SK-N-SH treated with all-trans-retinoic acid at 6 μM for 48 hours (cell line): ENCODE measurements at regions not wholly inside any gene's neighbourhood (a gene's known extent, or its start where the extent isn't known, plus 50 kb on each side); places are given as distances from the start of the nearest gene placed in this dataset.

ENCODE experiments used
- BACH2 ChIP-seq: fragments of 250-450 bp; sonication (Bioruptor Pico); IDR thresholded peaks from 2 replicates; pipeline ENCODE4 v1.9.0; 2021; ENCODE audit warnings: mild to moderate bottlenecking, borderline replicate concordance
- ISL1 ChIP-seq: fragments of 250-450 bp; sonication (Bioruptor Pico); IDR thresholded peaks from 2 replicates; pipeline ENCODE4 v2.1.2; 2022; ENCODE audit warnings: mild to moderate bottlenecking, moderate library complexity
- PPARA ChIP-seq: fragments of 250-450 bp; sonication (Bioruptor Pico); IDR thresholded peaks from 2 replicates; pipeline ENCODE4 v1.5.0; 2020; ENCODE audit warnings: mild to moderate bottlenecking, borderline replicate concordance
- RARB ChIP-seq: fragments of 250-450 bp; sonication (Bioruptor Pico); IDR thresholded peaks from 2 replicates; pipeline ENCODE4 v1.8.0; 2021; ENCODE audit warnings: mild to moderate bottlenecking, moderate library complexity
- SNAI2 ChIP-seq: fragments of 250-450 bp; sonication (Bioruptor Pico); IDR thresholded peaks from 2 replicates; pipeline ENCODE4 v1.5.0; 2020; ENCODE audit warnings: mild to moderate bottlenecking, moderate library complexity
- ZFP3 ChIP-seq: fragments of 250-450 bp; sonication (Bioruptor Pico); IDR thresholded peaks from 2 replicates; pipeline ENCODE4 v1.5.0; 2020; ENCODE audit warnings: mild to moderate bottlenecking, moderate library complexity
- ZFP30 ChIP-seq: fragments of 450-650 bp; formaldehyde crosslinking; IDR thresholded peaks from 2 replicates; pipeline ENCODE4 v1.5.0; 2022; ENCODE audit warnings: mild to moderate bottlenecking, moderate library complexity
- TF ChIP-seq, protein P1 (sequence below): fragments of 250-450 bp; sonication (Bioruptor Pico); IDR thresholded peaks from 2 replicates; pipeline ENCODE4 v1.8.0; 2020; ENCODE audit warnings: mild to moderate bottlenecking, moderate library complexity, borderline replicate concordance
- TF ChIP-seq, protein P2 (sequence below): fragments of 250-450 bp; sonication (Bioruptor Pico); IDR thresholded peaks from 2 replicates; pipeline ENCODE4 v1.5.1; 2021; ENCODE audit warnings: mild to moderate bottlenecking, moderate library complexity
- TF ChIP-seq, protein P3 (sequence below): fragments of 250-450 bp; sonication (Bioruptor Pico); IDR thresholded peaks from 2 replicates; pipeline ENCODE4 v1.5.1; 2020; ENCODE audit warnings: low read depth, mild to moderate bottlenecking, moderate library complexity
- TF ChIP-seq, protein P4 (sequence below): fragments of 250-450 bp; sonication (Bioruptor Pico); IDR thresholded peaks from 2 replicates; pipeline ENCODE4 v1.8.0; 2021; ENCODE audit warnings: low read depth, mild to moderate bottlenecking, moderate library complexity, borderline replicate concordance

DNA sequence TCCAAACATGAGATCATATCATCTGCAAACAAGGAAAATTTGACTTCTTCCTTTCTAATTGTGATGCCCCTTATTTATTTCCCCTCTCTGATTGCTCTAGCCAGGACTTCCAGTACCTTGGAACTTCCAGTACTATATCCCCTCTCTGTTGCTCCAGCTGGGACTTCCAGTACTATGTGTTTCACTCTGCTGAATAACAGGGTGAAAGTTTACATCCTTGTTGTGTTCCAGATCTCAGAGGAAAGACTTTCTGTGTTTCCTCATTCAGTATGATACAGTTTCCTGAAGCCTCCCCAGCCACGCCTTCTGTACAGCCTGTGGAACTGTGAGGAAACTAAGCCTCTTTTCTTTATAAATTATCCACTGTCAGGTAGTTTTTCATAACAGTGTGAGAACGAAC is 381.3 kb upstream of the FAM47C start:
- TF ChIP-seq SNAI2 (CRISPR knock-in tag) (no peak), BACH2 (CRISPR knock-in tag) (no peak), ISL1 (CRISPR knock-in tag) (no peak), ZFP3 (CRISPR knock-in tag) (no peak), RARB (CRISPR knock-in tag) (no peak), PPARA (no peak), ZFP30 (no peak)
- TF ChIP-seq, protein P1, sequence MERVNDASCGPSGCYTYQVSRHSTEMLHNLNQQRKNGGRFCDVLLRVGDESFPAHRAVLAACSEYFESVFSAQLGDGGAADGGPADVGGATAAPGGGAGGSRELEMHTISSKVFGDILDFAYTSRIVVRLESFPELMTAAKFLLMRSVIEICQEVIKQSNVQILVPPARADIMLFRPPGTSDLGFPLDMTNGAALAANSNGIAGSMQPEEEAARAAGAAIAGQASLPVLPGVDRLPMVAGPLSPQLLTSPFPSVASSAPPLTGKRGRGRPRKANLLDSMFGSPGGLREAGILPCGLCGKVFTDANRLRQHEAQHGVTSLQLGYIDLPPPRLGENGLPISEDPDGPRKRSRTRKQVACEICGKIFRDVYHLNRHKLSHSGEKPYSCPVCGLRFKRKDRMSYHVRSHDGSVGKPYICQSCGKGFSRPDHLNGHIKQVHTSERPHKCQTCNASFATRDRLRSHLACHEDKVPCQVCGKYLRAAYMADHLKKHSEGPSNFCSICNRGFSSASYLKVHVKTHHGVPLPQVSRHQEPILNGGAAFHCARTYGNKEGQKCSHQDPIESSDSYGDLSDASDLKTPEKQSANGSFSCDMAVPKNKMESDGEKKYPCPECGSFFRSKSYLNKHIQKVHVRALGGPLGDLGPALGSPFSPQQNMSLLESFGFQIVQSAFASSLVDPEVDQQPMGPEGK (CRISPR knock-in tag), result no peak
- TF ChIP-seq, protein P2, sequence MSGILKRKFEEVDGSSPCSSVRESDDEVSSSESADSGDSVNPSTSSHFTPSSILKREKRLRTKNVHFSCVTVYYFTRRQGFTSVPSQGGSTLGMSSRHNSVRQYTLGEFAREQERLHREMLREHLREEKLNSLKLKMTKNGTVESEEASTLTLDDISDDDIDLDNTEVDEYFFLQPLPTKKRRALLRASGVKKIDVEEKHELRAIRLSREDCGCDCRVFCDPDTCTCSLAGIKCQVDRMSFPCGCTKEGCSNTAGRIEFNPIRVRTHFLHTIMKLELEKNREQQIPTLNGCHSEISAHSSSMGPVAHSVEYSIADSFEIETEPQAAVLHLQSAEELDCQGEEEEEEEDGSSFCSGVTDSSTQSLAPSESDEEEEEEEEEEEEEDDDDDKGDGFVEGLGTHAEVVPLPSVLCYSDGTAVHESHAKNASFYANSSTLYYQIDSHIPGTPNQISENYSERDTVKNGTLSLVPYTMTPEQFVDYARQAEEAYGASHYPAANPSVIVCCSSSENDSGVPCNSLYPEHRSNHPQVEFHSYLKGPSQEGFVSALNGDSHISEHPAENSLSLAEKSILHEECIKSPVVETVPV, result no peak
- TF ChIP-seq, protein P3, sequence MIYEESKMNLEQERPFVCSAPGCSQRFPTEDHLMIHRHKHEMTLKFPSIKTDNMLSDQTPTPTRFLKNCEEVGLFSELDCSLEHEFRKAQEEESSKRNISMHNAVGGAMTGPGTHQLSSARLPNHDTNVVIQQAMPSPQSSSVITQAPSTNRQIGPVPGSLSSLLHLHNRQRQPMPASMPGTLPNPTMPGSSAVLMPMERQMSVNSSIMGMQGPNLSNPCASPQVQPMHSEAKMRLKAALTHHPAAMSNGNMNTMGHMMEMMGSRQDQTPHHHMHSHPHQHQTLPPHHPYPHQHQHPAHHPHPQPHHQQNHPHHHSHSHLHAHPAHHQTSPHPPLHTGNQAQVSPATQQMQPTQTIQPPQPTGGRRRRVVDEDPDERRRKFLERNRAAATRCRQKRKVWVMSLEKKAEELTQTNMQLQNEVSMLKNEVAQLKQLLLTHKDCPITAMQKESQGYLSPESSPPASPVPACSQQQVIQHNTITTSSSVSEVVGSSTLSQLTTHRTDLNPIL (CRISPR knock-in tag), result no peak
- TF ChIP-seq, protein P4, sequence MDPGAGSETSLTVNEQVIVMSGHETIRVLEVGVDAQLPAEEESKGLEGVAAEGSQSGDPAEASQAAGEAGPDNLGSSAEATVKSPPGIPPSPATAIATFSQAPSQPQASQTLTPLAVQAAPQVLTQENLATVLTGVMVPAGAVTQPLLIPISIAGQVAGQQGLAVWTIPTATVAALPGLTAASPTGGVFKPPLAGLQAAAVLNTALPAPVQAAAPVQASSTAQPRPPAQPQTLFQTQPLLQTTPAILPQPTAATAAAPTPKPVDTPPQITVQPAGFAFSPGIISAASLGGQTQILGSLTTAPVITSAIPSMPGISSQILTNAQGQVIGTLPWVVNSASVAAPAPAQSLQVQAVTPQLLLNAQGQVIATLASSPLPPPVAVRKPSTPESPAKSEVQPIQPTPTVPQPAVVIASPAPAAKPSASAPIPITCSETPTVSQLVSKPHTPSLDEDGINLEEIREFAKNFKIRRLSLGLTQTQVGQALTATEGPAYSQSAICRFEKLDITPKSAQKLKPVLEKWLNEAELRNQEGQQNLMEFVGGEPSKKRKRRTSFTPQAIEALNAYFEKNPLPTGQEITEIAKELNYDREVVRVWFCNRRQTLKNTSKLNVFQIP (CRISPR knock-in tag), result no peak
